ENCODE measurements at regions not wholly inside any gene's neighbourhood (a gene's known extent, or its start where the extent isn't known, plus 50 kb on each side); places are given as distances from the start of the nearest gene placed in this dataset.

DNA sequence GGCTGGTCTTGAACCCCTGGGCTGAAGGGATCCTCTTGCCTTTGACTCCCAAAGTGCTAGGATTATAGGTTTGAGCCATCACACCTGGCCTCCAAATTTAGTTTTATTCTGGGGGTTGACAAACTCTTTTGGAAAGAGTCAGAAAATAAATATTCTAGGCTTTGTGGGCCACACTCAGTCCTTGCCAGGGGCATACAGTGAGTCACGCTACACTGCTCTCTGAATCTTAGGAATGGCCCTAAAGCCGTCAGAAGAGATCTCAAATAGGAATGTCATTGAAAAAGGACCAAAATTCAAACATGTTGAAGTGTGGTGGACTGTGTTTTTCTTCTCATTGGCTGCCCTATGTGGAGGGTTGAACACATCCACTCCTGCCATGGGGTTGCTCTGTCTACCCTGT is 127.7 kb upstream of the BASP1 start:
- TF ChIP-seq, protein P1, sequence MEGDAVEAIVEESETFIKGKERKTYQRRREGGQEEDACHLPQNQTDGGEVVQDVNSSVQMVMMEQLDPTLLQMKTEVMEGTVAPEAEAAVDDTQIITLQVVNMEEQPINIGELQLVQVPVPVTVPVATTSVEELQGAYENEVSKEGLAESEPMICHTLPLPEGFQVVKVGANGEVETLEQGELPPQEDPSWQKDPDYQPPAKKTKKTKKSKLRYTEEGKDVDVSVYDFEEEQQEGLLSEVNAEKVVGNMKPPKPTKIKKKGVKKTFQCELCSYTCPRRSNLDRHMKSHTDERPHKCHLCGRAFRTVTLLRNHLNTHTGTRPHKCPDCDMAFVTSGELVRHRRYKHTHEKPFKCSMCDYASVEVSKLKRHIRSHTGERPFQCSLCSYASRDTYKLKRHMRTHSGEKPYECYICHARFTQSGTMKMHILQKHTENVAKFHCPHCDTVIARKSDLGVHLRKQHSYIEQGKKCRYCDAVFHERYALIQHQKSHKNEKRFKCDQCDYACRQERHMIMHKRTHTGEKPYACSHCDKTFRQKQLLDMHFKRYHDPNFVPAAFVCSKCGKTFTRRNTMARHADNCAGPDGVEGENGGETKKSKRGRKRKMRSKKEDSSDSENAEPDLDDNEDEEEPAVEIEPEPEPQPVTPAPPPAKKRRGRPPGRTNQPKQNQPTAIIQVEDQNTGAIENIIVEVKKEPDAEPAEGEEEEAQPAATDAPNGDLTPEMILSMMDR (IDR thresholded peaks at IDR 0.05; ENCODE audit: extremely low read depth in 1 of 2, insufficient read depth in 1 of 2, low read depth in 1 of 2, low read length in 2 of 2) = no peak
- TF ChIP-seq POLR2AphosphoS5 (IDR thresholded peaks at IDR 0.05; ENCODE audit: insufficient read depth, low read depth, low read length) (no peak), JUN (IDR thresholded peaks at IDR 0.05; ENCODE audit: borderline replicate concordance, insufficient read depth, insufficient read length, low read depth) (no peak)

Data from endothelial cell of umbilical vein (primary cell).